ENCODE measurements at regions not wholly inside any gene's neighbourhood (a gene's known extent, or its start where the extent isn't known, plus 50 kb on each side); places are given as distances from the start of the nearest gene placed in this dataset.

DNA sequence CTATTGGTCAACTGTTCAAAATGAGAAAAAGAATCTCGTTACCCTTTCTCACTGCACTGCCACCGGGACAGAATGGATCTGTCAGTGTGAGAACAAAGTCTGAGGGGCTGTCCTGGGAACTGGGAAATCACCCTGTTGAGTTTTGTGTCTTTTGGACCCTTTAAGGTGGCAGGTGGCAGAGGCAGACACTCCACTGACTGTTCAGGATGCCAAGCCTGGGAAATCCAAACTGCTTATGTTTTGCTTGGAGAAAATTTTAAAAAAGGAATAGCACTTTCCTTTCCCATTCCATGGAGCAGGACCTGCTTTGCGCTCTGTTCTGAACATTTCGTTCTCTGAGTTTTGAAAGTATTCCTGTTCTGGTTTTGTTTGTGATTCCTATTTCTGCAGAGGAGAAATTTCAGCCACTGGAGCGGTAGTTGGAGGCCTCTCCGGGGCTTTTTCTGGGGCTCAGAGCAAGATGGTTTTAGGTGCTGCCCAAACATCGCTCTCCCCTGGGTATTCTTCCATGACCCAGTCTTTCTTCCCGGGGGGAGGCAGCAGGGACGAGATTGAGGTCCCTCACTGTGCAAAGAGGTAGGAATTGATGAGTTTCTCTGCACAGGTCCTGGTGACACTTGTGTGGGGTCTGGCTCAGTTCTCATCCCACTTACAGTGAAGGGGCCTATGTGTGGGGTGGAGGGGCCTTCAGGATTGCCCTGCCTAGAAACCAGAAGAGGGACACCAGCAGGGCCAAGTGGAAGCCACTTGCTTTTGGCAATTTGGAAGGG, 138.5 kb upstream of the SYT13 start:
- no peak for DNase-seq (ENCODE audit: low spot score)
- TF ChIP-seq, protein P1, sequence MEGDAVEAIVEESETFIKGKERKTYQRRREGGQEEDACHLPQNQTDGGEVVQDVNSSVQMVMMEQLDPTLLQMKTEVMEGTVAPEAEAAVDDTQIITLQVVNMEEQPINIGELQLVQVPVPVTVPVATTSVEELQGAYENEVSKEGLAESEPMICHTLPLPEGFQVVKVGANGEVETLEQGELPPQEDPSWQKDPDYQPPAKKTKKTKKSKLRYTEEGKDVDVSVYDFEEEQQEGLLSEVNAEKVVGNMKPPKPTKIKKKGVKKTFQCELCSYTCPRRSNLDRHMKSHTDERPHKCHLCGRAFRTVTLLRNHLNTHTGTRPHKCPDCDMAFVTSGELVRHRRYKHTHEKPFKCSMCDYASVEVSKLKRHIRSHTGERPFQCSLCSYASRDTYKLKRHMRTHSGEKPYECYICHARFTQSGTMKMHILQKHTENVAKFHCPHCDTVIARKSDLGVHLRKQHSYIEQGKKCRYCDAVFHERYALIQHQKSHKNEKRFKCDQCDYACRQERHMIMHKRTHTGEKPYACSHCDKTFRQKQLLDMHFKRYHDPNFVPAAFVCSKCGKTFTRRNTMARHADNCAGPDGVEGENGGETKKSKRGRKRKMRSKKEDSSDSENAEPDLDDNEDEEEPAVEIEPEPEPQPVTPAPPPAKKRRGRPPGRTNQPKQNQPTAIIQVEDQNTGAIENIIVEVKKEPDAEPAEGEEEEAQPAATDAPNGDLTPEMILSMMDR (IDR thresholded peaks at IDR 0.05; ENCODE audit: extremely low read depth, missing control alignments), result no peak

DNA sequence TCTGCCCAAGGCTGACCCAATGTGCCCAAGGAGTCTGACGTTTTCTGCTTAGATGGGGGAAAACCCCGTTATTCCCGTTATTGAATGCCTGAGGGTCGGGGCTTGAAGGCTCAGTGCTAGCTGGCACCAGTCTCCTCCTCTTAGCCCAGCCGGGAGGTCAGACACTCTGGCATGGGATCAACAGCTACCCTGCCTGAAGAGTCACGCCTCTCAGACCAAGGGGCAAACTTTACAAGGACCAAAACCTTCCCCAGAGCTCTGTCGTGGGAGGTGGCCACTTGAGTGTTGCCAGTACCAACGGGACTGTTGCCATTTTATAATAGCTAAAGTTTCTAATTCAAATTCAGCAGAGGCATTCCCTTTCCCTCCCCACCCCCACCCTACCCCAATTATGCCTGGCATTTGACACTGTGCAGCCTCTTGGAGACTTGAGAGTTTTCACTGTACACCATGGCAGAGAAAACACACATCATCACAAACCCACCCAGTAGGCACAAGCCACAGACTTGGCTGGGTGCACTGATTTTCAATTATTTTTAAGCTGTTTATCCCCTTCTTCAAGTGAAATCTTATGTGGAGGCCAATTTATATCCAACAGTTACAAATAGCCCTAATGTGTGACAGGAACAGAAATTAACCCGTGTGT, 137.5 kb upstream of the SYT13 start:
- no peak for DNase-seq (ENCODE audit: low spot score)
- TF ChIP-seq, protein P1 (IDR thresholded peaks at IDR 0.05; ENCODE audit: extremely low read depth, missing control alignments), result no peak

DNA sequence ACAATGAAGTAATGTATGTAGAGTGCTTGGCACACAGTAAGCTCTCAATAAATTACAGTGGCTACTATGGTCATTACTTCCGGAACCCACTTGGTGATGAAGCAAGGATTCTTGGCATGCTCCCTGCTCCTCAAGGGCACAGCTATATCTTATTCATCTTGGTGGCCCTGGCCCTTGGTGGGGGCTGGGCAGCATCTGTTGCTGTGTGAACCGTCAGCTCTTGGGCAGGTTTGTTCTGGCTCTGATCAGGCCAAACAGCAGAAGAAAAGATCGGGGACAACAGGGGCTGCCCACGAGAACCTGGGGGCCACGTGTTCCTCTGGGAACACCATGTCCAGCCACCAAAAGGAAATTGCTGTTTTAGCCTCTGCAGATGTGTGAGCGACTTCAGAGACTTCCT, 136.9 kb upstream of the SYT13 start:
- TF ChIP-seq, protein P1 (IDR thresholded peaks at IDR 0.05; ENCODE audit: extremely low read depth, missing control alignments), result no peak
- no peak for DNase-seq (ENCODE audit: low spot score)

GRCh38 chr11:45414088-45414487, 127.9 kb upstream of the SYT13 start:
- no peak for DNase-seq (ENCODE audit: low spot score)
- TF ChIP-seq, protein P1 (IDR thresholded peaks at IDR 0.05; ENCODE audit: extremely low read depth, missing control alignments), result no peak

DNA sequence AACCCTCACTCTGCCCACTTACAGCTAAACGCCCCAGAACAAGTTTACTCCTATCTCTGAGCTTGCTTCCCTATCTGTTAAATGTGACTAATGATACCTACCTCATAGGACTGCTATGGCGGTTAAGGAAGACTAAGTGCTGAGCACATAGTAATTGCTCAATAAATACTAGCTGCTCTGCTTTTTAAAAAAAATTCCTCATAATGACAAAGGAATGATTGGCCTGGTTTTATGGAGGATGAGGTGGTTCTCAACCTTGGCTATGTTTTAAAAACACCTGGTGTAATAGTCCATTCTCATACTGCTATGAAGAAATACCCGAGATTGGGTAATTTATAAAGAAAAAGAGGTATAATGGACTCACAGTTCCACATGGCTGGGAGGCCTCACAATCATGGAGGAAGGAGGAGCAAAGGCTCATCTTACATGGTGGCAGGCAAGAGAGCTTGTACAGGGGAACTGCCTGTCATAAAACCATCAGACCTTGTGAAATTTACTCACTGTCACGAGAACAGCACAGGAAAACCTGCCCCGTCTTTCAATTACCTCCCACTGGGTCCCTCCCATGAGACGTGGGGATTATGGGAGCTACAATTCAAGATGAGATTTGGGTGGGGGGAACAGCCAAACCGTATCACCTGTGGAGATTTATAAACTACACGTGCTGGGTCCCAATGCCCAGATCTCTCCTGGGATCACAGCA, 127.2 kb upstream of the SYT13 start:
- DNase-seq (ENCODE audit: low spot score), result no peak
- TF ChIP-seq, protein P1 (IDR thresholded peaks at IDR 0.05; ENCODE audit: extremely low read depth, missing control alignments), result no peak

DNA sequence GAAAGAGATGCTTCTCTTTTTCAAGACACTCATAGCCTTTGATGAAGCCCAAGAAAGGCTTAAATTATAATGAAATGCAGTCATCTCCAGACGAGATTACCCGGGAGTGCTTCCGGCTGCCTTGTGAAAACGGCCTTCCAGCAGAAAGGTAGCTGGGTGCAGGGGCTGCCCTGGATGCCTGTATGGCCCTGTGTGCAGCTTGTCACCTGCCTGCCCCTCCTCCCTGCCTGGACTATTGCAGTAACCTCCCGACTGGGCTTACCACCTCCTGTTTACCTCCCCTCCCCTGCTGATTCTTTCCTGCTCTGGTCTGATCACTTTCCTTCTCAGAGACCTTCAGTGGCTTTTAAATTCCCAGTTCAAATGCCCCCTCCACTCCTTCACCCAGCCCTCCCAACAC, 126.4 kb upstream of the SYT13 start:
- no peak for DNase-seq (ENCODE audit: low spot score)
- TF ChIP-seq, protein P1 (IDR thresholded peaks at IDR 0.05; ENCODE audit: extremely low read depth, missing control alignments), result no peak

DNA sequence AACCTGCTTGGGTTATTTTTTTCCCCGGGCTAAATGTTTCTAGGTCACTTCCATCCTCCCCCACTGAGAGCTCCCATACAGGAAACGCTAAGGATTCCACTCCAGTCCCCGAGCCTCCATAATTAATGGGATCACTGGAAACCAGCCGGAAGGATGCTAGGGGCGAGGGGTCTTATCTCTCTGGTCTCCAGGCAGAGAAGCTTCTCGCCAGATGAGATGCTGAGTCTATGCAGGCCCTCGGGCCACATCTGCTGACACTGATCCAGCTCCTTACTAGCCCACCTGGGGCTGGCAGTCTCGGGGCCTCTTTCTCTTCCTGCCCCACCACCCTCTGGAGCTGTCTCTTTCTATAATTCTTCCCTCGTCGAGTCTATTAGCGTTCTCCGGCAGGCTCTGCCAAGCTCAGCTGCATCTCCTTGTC, 125.9 kb upstream of the SYT13 start:
- no peak for DNase-seq (ENCODE audit: low spot score)
- TF ChIP-seq, protein P1 (IDR thresholded peaks at IDR 0.05; ENCODE audit: extremely low read depth, missing control alignments), result no peak

Measured in GM20000 (cell line).